NT2/D1 (cell line): ENCODE measurements at regions not wholly inside any gene's neighbourhood (a gene's known extent, or its start where the extent isn't known, plus 50 kb on each side); places are given as distances from the start of the nearest gene placed in this dataset.

Experiments
- SUZ12 ChIP-seq: IDR thresholded peaks from 2 replicates; pipeline ENCODE4 v1.6.1; 2011; ENCODE audit not compliant: insufficient read length, insufficient read depth; ENCODE audit errors: extremely low read depth
- ZNF274 ChIP-seq: IDR thresholded peaks from 2 replicates; pipeline ENCODE4 v1.6.1; 2011; ENCODE audit warnings: mild to moderate bottlenecking, low read depth, low read length

DNA sequence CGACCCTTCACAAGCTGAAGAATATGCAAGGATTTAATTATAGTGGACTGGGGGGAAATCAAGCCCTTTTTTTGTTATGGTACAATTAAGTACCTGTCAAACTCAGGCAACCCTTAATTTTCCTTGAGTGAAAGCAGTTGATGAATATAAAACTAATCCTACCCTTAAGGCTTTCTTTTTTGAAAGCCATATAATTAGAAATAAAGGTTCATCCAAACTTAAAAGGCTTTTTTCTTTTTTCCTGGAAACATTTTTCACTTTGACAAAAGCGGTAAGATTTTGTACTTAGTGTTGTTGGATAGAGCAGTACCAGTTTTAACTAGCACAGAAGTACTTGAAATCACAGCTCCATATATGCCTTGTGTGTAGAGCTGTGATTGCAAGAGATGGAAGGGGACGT lies 91.9 kb upstream of the MANSC4 start:
- TF ChIP-seq SUZ12 (no peak), ZNF274 (no peak)
